GM19372 (cell line): ENCODE measurements at regions not wholly inside any gene's neighbourhood (a gene's known extent, or its start where the extent isn't known, plus 50 kb on each side); places are given as distances from the start of the nearest gene placed in this dataset.

Experiments
- ATAC-seq: cut with Tn5 transposase; IDR thresholded peaks from one replicate; pipeline ENCODE4 v1.9.1; 2021; ENCODE audit warnings: mild to moderate bottlenecking, low read depth, moderate library complexity; ENCODE audit not compliant: unreplicated experiment

DNA sequence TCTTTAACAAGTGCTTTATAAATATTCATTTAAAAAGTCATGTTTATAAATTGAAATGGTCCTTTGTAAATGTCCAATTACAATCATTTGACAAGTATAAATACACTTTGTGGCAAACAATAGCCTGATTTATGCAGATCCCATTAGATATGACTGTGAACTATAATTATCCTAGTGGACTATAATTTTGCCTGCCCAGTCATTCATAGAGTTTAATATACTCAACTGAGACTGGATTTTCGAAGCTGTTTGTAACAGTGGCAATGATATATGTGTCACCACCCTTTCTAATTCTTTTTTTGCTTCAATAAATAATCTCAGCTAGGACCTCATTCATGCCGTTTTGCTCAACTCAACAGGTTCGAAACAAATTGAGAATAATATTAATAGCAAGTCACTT is 732.0 kb downstream of the PCDH18 start:
- no peak for ATAC-seq

DNA sequence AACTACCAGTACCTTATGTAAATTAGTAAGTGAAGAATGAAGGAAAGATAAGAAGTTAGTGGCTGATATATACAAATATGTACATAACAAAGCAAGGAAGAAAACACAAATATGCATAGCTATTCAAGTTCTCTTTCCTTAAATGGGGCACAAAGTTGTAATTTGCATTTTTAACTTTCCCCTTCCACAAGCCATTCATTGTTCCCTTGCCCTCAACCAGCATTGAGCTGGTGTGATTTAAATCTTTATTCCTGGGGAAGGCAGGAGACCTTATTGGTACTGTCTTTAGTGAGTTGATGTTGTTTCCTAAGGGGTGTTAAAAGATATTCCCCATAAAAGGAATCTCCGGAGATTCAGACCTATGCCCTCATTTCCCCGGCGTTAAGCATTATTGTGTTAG is 735.3 kb downstream of the PCDH18 start:
- ATAC-seq: no peak

DNA sequence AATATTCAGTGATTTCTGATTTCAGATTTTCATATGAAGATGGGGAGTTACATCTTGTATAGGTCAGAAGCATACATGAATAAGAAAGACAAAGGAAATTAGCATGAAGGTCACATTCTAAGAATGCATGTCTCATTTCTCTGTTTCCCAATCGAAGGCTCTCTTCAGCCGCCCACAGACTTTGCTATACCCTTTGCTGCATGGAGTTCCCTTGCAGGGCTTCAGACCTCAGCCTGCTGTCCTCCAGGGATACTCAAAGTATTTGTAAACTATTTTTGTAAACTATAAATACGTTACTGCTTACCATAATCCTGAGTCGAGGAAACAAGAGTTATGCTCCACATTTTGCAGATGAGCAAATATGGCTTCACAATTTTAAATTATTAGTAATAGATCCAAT is 738.4 kb downstream of the PCDH18 start:
- no peak for ATAC-seq

DNA sequence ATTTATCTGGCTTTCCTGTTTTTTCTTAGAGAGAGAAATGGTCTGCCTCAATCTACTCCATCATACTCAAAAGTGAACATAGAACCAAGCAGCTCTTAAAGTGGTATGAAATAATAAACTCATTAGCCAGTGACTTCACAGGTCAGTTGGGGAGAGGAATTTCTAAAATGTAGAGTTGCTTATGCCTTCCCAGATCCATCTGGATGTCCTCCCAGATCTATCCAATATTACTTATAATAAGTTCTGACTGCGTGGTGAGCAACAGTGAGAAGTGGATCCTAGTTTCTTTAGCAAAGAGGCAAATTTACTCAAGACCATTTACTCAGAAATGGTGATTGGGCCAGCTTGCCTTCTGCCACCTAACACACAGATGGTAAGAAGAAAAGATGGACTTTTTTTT is 748.0 kb downstream of the PCDH18 start:
- ATAC-seq: no peak

DNA sequence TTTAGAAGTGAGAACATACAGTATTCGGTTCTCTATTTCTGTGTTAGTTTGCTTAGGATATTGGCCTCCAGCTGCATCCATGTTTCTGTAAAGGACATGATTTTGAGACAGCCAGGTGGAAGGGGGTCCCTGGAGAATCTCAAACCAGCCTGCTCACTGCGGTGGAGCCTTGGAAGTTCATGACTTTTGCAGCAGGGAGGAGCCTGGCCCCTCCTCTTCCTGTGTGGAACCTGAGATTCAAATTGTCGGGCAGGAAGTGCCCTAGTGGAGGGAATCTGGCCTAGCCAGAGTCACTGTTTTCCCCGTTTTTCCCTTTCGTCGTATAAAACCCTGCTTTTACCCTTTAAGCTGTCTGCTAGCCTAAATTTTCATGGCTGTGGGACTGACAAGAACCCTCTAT is 762.6 kb downstream of the PCDH18 start:
- ATAC-seq: no peak

DNA sequence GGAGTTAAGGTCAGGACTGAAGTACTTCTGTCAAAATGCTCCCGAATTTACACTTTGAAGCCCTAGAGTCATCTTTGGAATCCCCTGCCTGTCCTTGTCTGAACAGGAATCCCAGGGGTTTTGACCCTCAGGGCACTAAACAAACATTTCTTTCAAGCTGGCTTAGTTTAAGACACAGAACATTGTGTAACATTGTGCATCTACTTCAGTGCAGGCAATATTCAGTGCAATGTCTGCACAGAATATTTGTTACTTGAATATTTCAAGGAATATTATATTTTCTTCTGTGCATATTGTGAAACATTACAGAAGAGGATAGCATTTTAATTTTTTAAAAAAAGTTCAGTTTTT is 763.4 kb downstream of the PCDH18 start:
- ATAC-seq: no peak

DNA sequence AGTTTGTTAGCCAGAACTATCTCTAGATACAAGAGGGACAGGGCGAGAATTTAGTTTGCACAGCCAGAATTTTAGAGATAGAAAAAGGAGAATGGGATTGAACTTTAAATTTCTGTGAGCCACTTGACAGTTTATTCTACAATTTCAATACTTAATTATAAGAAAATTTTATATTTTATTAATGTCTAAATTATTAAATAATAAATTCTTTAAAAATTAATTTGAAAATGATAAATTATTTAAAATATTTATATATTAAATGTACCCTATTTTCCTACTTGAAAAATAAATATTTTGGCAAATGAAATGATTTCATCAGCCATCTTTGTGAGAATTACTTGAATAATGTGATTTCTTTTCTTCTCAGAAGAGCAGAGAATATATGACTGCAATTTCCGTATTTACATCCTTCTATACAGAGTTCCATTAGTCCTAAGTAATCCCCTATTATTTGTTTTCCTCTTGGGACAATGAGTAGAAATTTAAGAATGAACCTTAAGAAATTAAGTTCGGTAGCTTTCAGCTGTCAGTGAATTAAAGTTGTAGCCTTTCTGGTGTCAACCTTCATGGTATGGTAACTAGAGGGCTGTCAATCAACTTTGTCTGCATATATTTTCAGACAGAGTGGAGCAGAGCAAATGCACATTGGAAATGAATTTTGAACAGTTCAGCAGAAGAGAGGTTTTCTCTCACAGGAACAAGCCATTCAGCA is 763.9 kb downstream of the PCDH18 start:
- ATAC-seq: no peak

DNA sequence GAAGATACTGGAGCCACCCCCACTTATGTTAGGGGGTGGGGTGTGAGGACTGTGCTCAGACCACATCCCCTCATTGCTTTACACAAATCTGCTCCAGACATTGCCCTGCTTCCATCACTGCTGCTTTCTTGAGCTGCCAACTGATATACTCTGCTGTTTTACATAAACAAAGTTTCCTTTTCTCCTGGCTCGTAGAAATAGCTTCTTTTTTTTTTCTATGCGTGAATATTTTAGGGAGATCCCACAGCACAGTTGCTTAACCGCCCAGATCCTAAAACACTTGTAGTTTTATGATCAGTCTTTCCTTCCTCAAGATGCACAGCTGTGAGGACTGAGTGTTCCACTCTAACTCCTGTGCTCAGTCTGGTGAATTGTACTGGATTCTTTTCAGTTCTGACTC is 768.4 kb downstream of the PCDH18 start:
- no peak for ATAC-seq

DNA sequence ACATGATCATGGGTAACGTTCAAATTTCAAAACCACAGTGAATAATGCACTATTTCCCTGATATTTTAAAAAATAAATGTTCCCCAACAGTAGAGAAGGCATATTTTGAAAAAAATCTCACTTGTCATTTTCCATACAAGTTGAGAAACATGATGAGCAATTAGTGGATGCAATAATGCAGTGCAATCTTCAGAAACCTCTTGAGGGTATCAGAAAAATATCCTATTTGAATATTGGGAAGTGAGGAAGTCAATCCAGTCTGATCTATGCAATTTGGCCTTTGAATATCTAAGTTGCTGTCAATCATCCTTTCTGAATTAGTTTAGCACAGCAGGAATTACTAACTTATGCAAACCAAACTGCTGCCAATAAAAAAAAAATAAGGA is 776.8 kb downstream of the PCDH18 start:
- ATAC-seq: no peak

DNA sequence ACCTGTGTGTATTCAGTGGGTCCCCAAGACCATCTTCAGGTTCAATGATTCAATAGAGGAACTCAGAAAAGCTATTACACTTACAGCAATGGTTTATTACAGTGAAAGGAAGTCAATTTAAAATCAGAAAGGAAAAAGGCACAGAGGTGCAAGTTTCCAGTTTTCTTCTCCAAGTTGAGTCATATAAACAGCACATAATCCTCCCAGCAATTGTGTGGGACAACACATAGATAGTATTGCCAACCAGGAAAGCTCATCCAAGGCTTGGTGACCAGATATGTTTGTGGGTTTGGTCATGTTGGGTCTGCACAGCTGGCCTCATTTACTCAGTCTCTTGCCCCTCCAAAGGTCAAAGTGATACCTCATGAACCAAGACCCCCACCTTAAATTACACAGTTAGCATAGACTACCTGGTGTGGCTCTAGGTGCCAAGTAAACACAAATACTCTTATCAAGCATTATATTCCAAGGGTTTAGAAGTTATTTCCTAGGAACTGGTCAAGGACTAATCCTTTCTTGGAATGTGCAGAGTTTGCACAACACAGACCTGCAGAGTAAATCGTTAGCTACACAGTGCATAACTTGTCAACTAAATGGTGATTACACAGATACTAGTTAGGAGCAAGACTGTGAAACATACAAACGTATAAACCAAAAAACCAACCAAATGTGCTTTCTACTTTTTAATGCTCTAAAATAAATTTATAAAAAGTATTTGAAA is 777.3 kb downstream of the PCDH18 start:
- ATAC-seq: no peak

DNA sequence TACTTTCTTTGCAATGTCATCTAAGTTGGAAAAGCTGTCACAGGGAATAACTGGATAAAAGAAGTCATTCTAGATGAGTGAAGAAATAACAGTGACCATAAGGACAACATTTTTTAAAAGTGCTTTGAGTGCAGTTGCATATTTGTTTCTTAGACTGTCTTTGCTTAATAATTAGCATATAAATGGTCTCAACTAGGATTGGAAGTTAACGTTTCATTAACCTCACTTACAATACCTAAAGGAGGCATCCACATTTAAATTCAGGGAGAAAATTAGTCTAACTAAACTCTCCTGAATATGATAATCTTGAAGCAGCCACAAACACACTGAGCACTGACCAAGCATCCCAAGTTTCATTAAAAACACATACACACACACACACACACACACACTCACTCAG is 780.7 kb downstream of the PCDH18 start:
- ATAC-seq: no peak

DNA sequence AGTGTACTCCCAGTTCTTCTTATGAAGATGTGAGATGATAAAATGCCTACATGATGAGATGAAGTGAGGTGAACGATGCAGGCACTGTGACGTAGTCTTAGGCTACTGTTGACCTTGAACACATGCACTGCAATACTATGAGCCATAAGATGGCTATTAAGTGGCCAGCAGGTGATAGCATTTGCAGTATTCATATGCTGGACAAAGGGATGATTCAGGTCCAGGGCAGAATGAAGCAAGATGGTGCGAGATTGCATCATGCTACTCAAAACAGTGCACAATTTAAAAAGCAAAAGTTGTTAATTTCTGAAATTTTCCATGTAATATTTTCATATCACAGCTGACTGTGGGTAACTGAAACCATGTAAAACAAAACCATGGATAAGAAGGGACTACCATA is 781.4 kb downstream of the PCDH18 start:
- ATAC-seq: no peak

DNA sequence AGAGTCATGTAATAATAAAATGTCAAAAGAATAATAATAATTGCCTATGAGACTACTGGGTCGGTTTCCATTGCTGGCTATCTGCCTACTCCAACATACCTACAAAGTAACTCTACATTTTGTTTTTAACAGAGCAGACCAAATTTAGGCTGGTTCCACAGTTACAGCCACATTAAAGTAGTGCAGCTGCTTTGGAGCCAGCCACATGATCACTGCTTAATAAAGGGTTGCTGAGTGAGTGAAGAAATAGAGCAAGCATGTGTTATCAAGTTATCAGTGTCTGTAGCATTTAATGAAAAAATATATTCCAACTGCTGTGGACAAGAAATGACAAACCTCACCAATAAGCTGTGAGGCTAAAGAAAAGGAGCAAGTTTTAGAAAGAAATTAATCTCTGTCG is 782.3 kb downstream of the PCDH18 start:
- ATAC-seq: no peak

DNA sequence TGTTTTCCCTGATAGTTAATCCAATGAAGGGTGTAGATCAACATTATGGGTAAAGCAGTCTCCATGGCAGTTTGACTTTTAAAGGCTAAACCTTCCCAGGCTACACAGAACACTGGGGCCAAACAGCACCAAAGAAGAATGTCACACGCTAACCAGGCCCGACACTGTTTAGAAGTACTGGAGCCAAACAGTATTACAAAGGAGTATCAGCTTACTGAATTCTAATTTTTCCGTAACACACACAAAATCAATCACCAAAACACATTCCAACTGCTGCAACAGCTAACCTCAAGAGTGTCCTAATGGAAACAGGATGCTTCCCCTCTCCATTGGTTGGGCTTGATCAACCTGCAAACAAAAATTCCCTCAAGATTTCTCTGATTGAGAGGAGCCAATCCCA is 783.5 kb downstream of the PCDH18 start:
- ATAC-seq: no peak

DNA sequence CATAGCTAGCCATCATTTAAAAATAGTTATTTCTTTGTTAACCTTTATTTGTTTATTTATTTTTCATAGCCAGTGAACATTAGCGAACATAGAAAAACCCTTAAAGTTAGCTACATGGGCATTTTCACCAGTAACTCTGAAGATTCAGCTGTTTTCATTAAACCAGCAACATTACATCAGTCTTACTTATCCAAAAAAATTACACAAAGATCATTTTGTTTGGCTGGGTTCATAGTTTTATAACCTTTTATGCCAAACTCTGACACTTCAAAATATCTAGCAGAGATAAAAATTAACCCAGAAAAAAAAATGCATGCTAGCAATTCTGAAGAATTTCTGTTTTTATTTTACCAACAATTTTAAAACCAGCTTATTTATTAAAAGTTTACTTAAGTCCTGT is 784.1 kb downstream of the PCDH18 start:
- ATAC-seq: no peak

DNA sequence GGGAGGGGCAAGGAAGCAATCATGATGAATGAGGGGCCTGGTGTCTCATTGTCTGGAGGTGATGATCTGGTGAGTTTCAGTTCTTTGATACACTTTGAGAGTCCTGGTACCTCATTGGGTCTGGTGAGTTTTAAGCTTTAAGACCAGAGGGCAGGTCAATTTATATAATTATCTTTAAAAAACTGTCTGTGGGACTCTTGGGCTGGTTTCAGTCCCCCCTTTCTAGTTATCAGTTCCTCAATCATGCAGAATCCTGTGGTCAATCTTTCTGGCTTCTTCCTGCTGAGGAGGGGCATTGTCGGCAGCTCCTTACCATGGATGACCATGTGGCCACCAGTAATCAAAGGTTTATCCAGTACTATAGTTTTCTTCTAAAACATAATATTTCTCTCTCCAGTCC is 789.1 kb downstream of the PCDH18 start:
- ATAC-seq: no peak

DNA sequence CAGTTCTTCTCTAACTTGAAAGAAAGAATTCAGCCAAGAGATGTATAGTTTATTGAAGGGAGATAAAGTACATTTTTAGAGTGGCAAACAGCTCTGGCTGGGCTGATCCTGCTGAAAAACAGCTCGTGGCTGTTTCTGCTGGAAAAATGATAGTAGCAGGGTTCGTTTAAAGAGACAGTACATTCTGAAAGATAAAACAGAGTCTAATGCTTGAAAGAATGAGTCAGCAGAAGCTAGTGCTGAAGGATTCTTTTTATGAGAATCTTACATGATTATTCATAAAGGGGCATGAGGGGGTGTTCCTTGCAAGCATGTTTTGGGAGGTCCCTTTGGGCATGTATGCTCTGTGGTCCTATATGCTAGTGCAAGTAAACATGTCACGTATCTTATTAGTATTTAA is 790.0 kb downstream of the PCDH18 start:
- no peak for ATAC-seq

DNA sequence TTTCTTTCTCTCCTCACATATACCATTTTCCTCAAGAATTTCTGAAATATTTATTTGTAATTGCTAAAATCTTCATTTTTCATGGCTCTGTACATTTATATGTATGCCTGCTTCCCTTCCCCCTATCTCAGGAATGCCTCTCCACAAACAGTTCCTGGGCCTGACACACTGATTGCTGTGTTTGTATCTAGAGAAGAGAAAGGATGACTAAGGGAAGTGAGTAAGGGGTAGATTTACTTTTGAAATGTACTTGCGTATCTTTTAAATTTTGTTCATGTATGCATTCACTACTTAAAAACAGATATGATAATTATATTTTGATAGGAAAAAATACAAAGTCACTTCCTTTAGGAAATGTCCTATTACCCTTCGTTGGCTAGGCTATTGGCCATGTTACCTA is 790.8 kb downstream of the PCDH18 start:
- ATAC-seq: no peak

DNA sequence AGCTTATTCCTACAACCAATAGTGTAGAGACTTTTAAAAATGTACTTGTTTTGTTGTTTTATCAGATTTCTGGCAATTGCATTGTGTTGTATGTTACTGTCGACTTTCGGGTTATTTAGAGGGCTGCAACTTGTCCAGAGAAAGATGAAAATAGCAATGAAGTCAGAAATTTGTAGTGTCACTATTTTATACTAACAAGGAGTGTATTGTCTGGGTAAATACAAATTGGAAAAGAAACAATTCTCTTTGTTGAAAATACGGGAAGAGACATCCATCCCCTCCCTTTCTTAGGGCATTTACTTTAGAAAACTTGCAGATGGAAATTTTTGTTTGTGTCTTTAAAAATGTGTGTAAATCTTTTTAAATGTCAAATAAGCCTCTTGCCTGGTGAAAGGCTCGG is 792.0 kb downstream of the PCDH18 start:
- no peak for ATAC-seq

DNA sequence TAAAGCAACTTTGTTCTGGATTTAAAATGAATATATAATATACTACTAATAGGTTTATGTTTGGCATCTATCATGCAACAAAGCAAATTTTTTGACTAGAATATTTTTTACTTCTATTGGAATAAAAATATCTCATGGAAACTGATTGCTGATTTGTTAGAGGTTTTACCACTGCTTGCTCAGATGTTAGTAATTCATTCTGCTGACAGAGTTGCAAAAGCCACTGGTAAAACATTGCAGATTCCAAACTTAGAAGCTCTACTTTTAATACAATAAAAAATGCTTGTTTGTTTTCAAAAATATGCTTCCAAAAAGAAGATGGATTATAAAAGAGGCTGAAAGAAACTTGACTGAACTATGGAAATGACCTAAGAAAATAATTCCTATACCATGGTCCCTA is 795.2 kb downstream of the PCDH18 start:
- ATAC-seq: no peak

DNA sequence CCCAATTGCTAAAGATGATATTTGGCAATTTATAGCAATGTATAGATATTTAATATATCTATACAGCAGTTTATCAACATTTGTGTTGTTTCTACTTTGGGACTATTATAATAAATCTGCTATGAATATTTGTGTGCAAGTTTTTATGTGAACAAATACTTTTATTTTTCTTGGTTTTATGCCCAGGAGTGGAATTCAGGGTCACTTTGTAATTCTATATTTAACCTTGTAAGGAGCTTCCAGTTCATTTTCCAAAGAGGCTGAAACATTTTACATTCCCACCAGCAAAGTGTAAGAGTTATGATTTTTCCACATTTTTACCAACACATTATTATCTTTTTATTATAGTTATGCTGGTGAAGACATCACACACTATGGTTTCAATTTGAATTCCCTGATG is 801.3 kb downstream of the PCDH18 start:
- ATAC-seq: no peak

DNA sequence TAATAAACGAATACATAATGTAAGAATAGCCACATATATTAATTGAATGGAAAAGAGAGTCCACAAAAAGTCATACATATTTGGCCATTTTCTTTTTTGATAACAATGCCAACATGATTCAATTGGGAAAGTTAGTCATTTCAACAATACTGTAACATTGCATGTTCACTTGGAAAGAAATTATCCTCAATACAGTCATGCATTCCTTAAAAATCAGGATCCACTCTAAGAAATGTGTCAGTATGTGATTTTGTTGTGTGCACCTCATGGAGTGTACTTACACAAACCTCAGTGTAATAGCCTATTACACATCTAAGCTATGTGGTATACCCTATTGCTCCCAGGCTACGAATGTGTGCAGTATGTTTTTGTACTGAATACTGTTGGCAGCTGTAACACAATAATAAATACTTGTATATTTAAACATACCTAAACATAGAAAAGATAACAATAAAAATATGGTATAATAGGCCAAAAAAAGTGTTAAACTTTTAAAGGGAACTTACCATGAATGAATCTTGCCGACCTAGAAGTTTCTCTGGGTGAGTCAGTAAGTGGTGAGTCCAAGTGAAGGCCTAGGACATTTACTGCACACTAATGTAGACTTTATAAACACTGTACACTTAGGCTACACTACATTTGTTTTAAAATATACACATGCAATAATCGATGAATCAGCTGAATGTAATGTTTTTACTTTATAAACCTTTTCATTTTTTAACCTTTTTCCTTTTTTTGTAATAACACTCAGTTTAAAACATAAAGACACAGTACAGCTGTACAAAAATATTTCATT is 806.8 kb downstream of the PCDH18 start:
- no peak for ATAC-seq
